H9 (cell line): ENCODE measurements at regions not wholly inside any gene's neighbourhood (a gene's known extent, or its start where the extent isn't known, plus 50 kb on each side); places are given as distances from the start of the nearest gene placed in this dataset.

ENCODE experiments used
- DNase-seq: peaks from one replicate; pipeline ENCODE4 v3.0.0-alpha.2; 2017
- H2AFZ ChIP-seq: one replicate; pipeline ENCODE4 v1.6.1; 2013; ENCODE audit warnings: mild to moderate bottlenecking, low read length, control low read depth, moderate library complexity
- H2AK5ac ChIP-seq: 2 replicates; pipeline ENCODE4 v1.6.1; 2013; ENCODE audit warnings: low read length, control low read depth, mixed read lengths; ENCODE audit not compliant: insufficient read length
- H2BK120ac ChIP-seq: one replicate; pipeline ENCODE4 v1.6.1; 2013; ENCODE audit warnings: low read depth, mild to moderate bottlenecking, low read length, control low read depth, inconsistent platforms; ENCODE audit not compliant: poor library complexity, severe bottlenecking
- H2BK12ac ChIP-seq: 2 replicates; pipeline ENCODE4 v1.6.1; 2013; ENCODE audit warnings: low read length, control low read depth, mixed read lengths, low read depth; ENCODE audit not compliant: insufficient read length
- H2BK15ac ChIP-seq: 2 replicates; pipeline ENCODE4 v1.6.1; 2013; ENCODE audit warnings: low read depth, low read length, control low read depth
- H2BK20ac ChIP-seq: one replicate; pipeline ENCODE4 v1.6.1; 2013; ENCODE audit warnings: low read depth, mild to moderate bottlenecking, low read length, control low read depth, inconsistent platforms; ENCODE audit not compliant: poor library complexity, severe bottlenecking
- H2BK5ac ChIP-seq: 2 replicates; pipeline ENCODE4 v1.6.1; 2013; ENCODE audit warnings: low read length, control low read depth, mixed read lengths; ENCODE audit not compliant: insufficient read length
- H3K14ac ChIP-seq: 2 replicates; pipeline ENCODE4 v1.6.1; 2013; ENCODE audit warnings: low read length, control low read depth; ENCODE audit not compliant: insufficient read depth
- H3K18ac ChIP-seq: 2 replicates; pipeline ENCODE4 v1.6.1; 2013; ENCODE audit warnings: low read depth, mild to moderate bottlenecking, mixed read lengths, low read length, control low read depth; ENCODE audit not compliant: insufficient read length
- H3K23ac ChIP-seq: 2 replicates; pipeline ENCODE4 v1.6.1; 2013; ENCODE audit warnings: low read length, control low read depth, mixed read lengths, low read depth; ENCODE audit not compliant: insufficient read length
- H3K23me2 ChIP-seq: 2 replicates; pipeline ENCODE4 v1.6.1; 2013; ENCODE audit warnings: low read depth, mild to moderate bottlenecking, mixed read lengths, low read length, control low read depth; ENCODE audit not compliant: insufficient read length, poor library complexity, severe bottlenecking
- H3K27ac ChIP-seq: 2 replicates; pipeline ENCODE4 v1.5.1; 2013; ENCODE audit warnings: low read length, control low read depth, mixed read lengths, low read depth; ENCODE audit not compliant: insufficient read length
- H3K27me3 ChIP-seq: 2 replicates; pipeline ENCODE4 v1.6.1; 2013; ENCODE audit warnings: low read length, control low read depth, inconsistent platforms; ENCODE audit not compliant: insufficient read depth
- H3K4ac ChIP-seq: 2 replicates; pipeline ENCODE4 v1.6.1; 2013; ENCODE audit warnings: low read depth, mild to moderate bottlenecking, control low read depth, inconsistent platforms, low read length, moderate library complexity
- H3K4me1 ChIP-seq: 2 replicates; pipeline ENCODE4 v1.6.1; 2013; ENCODE audit warnings: low read length, control low read depth, inconsistent platforms; ENCODE audit not compliant: insufficient read depth
- H3K4me2 ChIP-seq: 2 replicates; pipeline ENCODE4 v1.6.1; 2013; ENCODE audit warnings: low read length, control low read depth, mixed read lengths; ENCODE audit not compliant: insufficient read length, insufficient read depth
- H3K56ac ChIP-seq: 2 replicates; pipeline ENCODE4 v1.6.1; 2013; ENCODE audit warnings: low read depth, mild to moderate bottlenecking, mixed read lengths, low read length, control low read depth; ENCODE audit not compliant: insufficient read length
- H3K79me1 ChIP-seq: 2 replicates; pipeline ENCODE4 v1.6.1; 2013; ENCODE audit warnings: low read depth, mild to moderate bottlenecking, moderate library complexity, low read length, control low read depth, inconsistent platforms; ENCODE audit not compliant: insufficient read depth, poor library complexity, severe bottlenecking
- H3K79me2 ChIP-seq: 2 replicates; pipeline ENCODE4 v1.6.1; 2013; ENCODE audit warnings: low read length, control low read depth, inconsistent platforms; ENCODE audit not compliant: insufficient read depth
- H3K9ac ChIP-seq: 2 replicates; pipeline ENCODE4 v1.6.1; 2013; ENCODE audit warnings: low read length, control low read depth, mixed read lengths; ENCODE audit not compliant: insufficient read length; ENCODE audit errors: extremely low read depth
- H3K9me3 ChIP-seq: one replicate; pipeline ENCODE4 v1.6.1; 2013; ENCODE audit warnings: low read depth, low read length, inconsistent platforms; ENCODE audit not compliant: control insufficient read depth
- H3T11ph ChIP-seq: one replicate; pipeline ENCODE4 v1.6.1; 2013; ENCODE audit warnings: mild to moderate bottlenecking, low read length, control low read depth, inconsistent platforms
- H4K20me1 ChIP-seq: one replicate; pipeline ENCODE4 v1.6.1; 2013; ENCODE audit not compliant: control insufficient read depth, insufficient read length, insufficient read depth
- H4K5ac ChIP-seq: 2 replicates; pipeline ENCODE4 v1.6.1; 2013; ENCODE audit warnings: low read depth, mild to moderate bottlenecking, mixed read lengths, low read length, control low read depth; ENCODE audit not compliant: insufficient read length
- H4K8ac ChIP-seq: replicated peaks from 2 replicates; pipeline ENCODE4 v1.6.1; 2013; ENCODE audit warnings: low read length, control low read depth, mixed read lengths, low read depth; ENCODE audit not compliant: insufficient read length
- H4K91ac ChIP-seq: 2 replicates; pipeline ENCODE4 v1.6.1; 2013; ENCODE audit warnings: low read depth, mild to moderate bottlenecking, moderate library complexity, mixed read lengths, low read length, control low read depth; ENCODE audit not compliant: insufficient read length
- H3K27ac Mint-ChIP-seq, 3 experiments: 2 replicates in 2 of 3; 3 replicates in 1 of 3; pipeline ENCODE4 v1.8.0; 2020 to 2021; ENCODE audit warnings: mixed read lengths in 3 of 3, mild to moderate bottlenecking in 1 of 3, moderate library complexity in 1 of 3
- H3K27me3 Mint-ChIP-seq: 2 replicates; pipeline ENCODE4 v1.8.0; 2021; ENCODE audit warnings: low read depth, mild to moderate bottlenecking, moderate library complexity, mixed read lengths
- H3K36me3 Mint-ChIP-seq, 3 experiments: 2 replicates in 2 of 3; 3 replicates in 1 of 3; pipeline ENCODE4 v1.8.0; 2020 to 2021; ENCODE audit warnings: low read depth in 3 of 3, mixed read lengths in 3 of 3; ENCODE audit not compliant: insufficient read depth in 1 of 3
- H3K4me1 Mint-ChIP-seq, 2 experiments: 2 replicates each; pipeline ENCODE4 v1.8.0; 2020; ENCODE audit warnings: mixed read lengths in 2 of 2
- H3K4me3 Mint-ChIP-seq, 2 experiments: 2 replicates in 1 of 2; 3 replicates in 1 of 2; pipeline ENCODE4 v1.8.0; 2020 to 2021; ENCODE audit warnings: mild to moderate bottlenecking in 2 of 2, mixed read lengths in 2 of 2, moderate library complexity in 1 of 2
- H3K9me3 Mint-ChIP-seq, 2 experiments: 2 replicates in 1 of 2; 3 replicates in 1 of 2; pipeline ENCODE4 v1.8.0; 2020; ENCODE audit warnings: mild to moderate bottlenecking in 2 of 2, mixed read lengths in 2 of 2, moderate library complexity in 1 of 2
- WGBS: extraction: QIAGEN DNeasy Blood & Tissue Kit; methylation state at CpG from one replicate; pipeline ENCODE4 v1.1.7; 2013; ENCODE audit warnings: missing lambda C conversion rate, low lambda C conversion rate, mixed read lengths; ENCODE audit not compliant: insufficient read length; ENCODE audit errors: extremely low coverage; 5-methylcytosine and 5-hydroxymethylcytosine counted together
- TF ChIP-seq, protein P1 (sequence below): fragments of 200-600 bp; sonication (generic); conservative IDR thresholded peaks from 3 replicates; pipeline ENCODE4 v1.8.0; 2021; ENCODE audit warnings: antibody characterized with exemption, mild to moderate bottlenecking

DNA sequence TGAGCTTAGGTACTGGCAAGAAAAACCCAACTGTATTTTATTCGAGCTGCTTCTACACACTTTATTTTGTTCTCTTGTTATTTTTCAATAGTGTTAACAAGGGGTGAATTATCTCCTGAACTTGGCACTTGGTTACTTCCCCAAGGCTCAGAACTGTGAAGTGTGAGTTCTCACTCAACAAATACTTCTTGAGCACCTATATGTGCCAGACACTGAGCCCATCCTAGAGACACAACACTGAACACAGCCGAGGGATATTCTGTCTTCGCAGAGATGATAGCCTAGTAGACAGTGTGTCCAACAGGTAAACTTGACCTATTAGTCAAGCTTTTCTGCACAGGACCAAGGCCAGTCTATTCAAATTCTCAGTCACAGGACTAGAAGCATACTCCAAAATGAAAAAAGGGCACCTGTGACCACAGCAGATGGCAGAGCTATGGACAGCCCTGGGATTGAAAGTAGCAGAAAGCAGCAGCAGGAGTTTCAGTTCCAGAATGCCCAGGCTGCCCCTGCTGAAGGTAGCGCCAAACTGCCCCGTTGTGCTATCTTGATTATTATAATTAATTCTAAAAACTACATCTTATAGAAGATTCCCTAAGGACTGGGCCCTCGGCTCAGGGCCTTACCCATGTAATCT is 77.8 kb upstream of the TAB2 start:
- Mint-ChIP-seq H3K4me3 (no peak overlapping the region), H3K27me3 (no peaks in the 10 kb centered on the region; the same call in 1 of the 2 replicates), H3K27ac (no peak overlapping the region), H3K9me3 (peaks cover 0 to 1% of the 10 kb centered on the region in 2 experiments; a peak in 1 of 5 replicates), H3K36me3 (no peaks in the 10 kb centered on the region), H3K4me1 (no peaks in the 10 kb centered on the region)
- H3K14ac ChIP-seq: no peak overlapping the region
- no peak overlapping the region for H4K8ac ChIP-seq
- no peak overlapping the region for H3K23ac ChIP-seq
- no peaks in the 10 kb centered on the region for H3K9me3 ChIP-seq
- H2BK15ac ChIP-seq: no peak overlapping the region
- no peaks in the 10 kb centered on the region for H3K23me2 ChIP-seq
- TF ChIP-seq, protein P1, sequence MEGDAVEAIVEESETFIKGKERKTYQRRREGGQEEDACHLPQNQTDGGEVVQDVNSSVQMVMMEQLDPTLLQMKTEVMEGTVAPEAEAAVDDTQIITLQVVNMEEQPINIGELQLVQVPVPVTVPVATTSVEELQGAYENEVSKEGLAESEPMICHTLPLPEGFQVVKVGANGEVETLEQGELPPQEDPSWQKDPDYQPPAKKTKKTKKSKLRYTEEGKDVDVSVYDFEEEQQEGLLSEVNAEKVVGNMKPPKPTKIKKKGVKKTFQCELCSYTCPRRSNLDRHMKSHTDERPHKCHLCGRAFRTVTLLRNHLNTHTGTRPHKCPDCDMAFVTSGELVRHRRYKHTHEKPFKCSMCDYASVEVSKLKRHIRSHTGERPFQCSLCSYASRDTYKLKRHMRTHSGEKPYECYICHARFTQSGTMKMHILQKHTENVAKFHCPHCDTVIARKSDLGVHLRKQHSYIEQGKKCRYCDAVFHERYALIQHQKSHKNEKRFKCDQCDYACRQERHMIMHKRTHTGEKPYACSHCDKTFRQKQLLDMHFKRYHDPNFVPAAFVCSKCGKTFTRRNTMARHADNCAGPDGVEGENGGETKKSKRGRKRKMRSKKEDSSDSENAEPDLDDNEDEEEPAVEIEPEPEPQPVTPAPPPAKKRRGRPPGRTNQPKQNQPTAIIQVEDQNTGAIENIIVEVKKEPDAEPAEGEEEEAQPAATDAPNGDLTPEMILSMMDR: no peak
- no peaks in the 10 kb centered on the region for H4K20me1 ChIP-seq
- H2BK20ac ChIP-seq: no peak overlapping the region
- no peak overlapping the region for H4K91ac ChIP-seq
- no peaks in the 10 kb centered on the region for H3K27me3 ChIP-seq
- no peak overlapping the region for H3K9ac ChIP-seq
- H2AK5ac ChIP-seq: no peak overlapping the region
- no peak overlapping the region for H2BK5ac ChIP-seq
- H3K79me2 ChIP-seq: no peaks in the 10 kb centered on the region
- no peak overlapping the region for H3K4ac ChIP-seq
- no peak overlapping the region for H3K56ac ChIP-seq
- H2BK120ac ChIP-seq: no peak overlapping the region
- WGBS: no CpG with 5 or more reads among the region's 6 CpGs
- no peak overlapping the region for H2AFZ ChIP-seq
- DNase-seq: no peak
- no peak overlapping the region for H3K4me2 ChIP-seq
- H4K5ac ChIP-seq: no peak overlapping the region
- H3K79me1 ChIP-seq: no peaks in the 10 kb centered on the region
- no peak overlapping the region for H3K18ac ChIP-seq
- H2BK12ac ChIP-seq: no peak overlapping the region
- H3K27ac ChIP-seq: no peak overlapping the region
- H3T11ph ChIP-seq: no peak overlapping the region
- H3K4me1 ChIP-seq: no peaks in the 10 kb centered on the region
